ENCODE measurements at regions not wholly inside any gene's neighbourhood (a gene's known extent, or its start where the extent isn't known, plus 50 kb on each side); places are given as distances from the start of the nearest gene placed in this dataset.

- DNase-seq (ENCODE audit: low read depth), result no peak
Observed at GRCh38 chr15:95252404-95252803, 1021.0 kb downstream of the MCTP2 start.

GRCh38 chr15:95254263-95254662 lies 1022.9 kb downstream of the MCTP2 start:
- no peak for DNase-seq (ENCODE audit: low read depth)

GRCh38 chr15:95259513-95259912 lies 1028.2 kb downstream of the MCTP2 start:
- DNase-seq (ENCODE audit: low read depth), result peak; percentile 22

GRCh38 chr15:95259965-95260364 lies 1028.6 kb downstream of the MCTP2 start:
- DNase-seq (ENCODE audit: low read depth), result no peak

GRCh38 chr15:95260856-95261255 lies 1029.5 kb downstream of the MCTP2 start:
- no peak for DNase-seq (ENCODE audit: low read depth)

GRCh38 chr15:95261546-95261945 lies 1030.2 kb downstream of the MCTP2 start:
- DNase-seq (ENCODE audit: low read depth), result no peak

- no peak for DNase-seq (ENCODE audit: low read depth)
Observed at GRCh38 chr15:95261968-95262367, 1030.6 kb downstream of the MCTP2 start.

GRCh38 chr15:95262866-95263564 lies 1031.7 kb downstream of the MCTP2 start:
- DNase-seq (ENCODE audit: low read depth), result no peak

- DNase-seq (ENCODE audit: low read depth), result no peak
Observed at GRCh38 chr15:95263751-95264150, 1032.4 kb downstream of the MCTP2 start.

- no peak for DNase-seq (ENCODE audit: low read depth)
Observed at GRCh38 chr15:95265419-95265997, 1034.1 kb downstream of the MCTP2 start.

GRCh38 chr15:95266451-95267061 lies 1035.2 kb downstream of the MCTP2 start:
- DNase-seq (ENCODE audit: low read depth), result no peak

GRCh38 chr15:95267481-95267880 lies 1036.1 kb downstream of the MCTP2 start:
- DNase-seq (ENCODE audit: low read depth), result no peak

- no peak for DNase-seq (ENCODE audit: low read depth)
Observed at GRCh38 chr15:95269242-95270183, 1038.2 kb downstream of the MCTP2 start.

GRCh38 chr15:95274101-95274500 lies 1042.7 kb downstream of the MCTP2 start:
- no peak for DNase-seq (ENCODE audit: low read depth)

- no peak for DNase-seq (ENCODE audit: low read depth)
Observed at GRCh38 chr15:95277266-95277665, 1045.9 kb downstream of the MCTP2 start.

- no peak for DNase-seq (ENCODE audit: low read depth)
Observed at GRCh38 chr15:95278532-95279245, 1047.3 kb downstream of the MCTP2 start.

- DNase-seq (ENCODE audit: low read depth), result no peak
Observed at GRCh38 chr15:95279277-95280019, 1048.1 kb downstream of the MCTP2 start.

- DNase-seq (ENCODE audit: low read depth), result no peak
Observed at GRCh38 chr15:95280711-95281110, 1049.3 kb downstream of the MCTP2 start.

- no peak for DNase-seq (ENCODE audit: low read depth)
Observed at GRCh38 chr15:95281470-95281869, 1049.0 kb upstream of the NR2F2 start.

GRCh38 chr15:95284492-95284891 lies 1046.0 kb upstream of the NR2F2 start:
- no peak for DNase-seq (ENCODE audit: low read depth)

- no peak for DNase-seq (ENCODE audit: low read depth)
Observed at GRCh38 chr15:95284933-95285421, 1045.5 kb upstream of the NR2F2 start.
